HG03520 (cell line): ENCODE measurements at regions not wholly inside any gene's neighbourhood (a gene's known extent, or its start where the extent isn't known, plus 50 kb on each side); places are given as distances from the start of the nearest gene placed in this dataset.
"Not testable (repeated sequence)": the region's sequence is repeated elsewhere in the genome, so short reads cannot be mapped to it uniquely, and the experiment has no call there.

Experiments used
- ATAC-seq: cut with Tn5 transposase; IDR thresholded peaks from one replicate; pipeline ENCODE4 v1.9.1; 2021; ENCODE audit warnings: mild to moderate bottlenecking, moderate library complexity; ENCODE audit not compliant: unreplicated experiment

DNA sequence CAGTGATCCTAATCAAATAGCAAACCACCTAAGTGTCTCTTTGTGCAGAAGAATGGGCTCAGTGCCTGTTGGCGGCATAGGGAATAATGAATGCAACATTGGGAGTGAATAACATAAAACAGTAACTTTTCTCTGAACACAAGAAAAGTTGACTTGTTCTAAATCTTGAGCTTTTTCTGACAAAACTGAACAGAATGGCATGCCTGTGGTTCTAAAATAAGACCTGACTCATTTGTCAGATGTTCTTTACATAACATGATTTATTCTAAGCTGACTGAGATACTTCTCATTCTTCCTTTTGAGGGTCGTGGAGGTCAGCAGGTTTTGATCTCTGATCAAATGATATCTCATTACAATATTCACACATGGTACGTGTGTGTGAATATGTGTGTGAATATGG is 165.4 kb upstream of the WDR1 start:
- ATAC-seq: no peak

DNA sequence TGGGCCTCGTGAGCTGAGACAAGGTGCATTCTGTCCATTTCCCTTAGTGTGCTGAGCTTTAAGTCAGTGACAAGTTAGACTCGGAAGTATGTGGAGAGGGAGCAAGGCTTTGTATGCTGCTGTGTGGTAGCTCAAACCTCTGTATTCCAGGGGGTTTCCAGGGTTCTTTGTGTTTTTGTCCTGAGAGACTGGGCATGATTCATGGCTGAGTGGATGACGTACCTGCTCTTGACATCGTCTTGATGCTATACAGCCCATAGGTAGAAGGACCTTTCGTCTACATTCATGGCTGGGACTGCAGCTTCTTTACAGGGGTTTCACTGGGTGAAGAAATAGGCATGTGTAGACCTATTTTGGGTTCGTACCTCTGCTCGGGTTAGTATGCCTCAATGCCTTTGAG is 162.7 kb upstream of the WDR1 start:
- ATAC-seq: no peak

GRCh38 chr4:10278071-10278470 is 161.5 kb upstream of the WDR1 start:
- no peak for ATAC-seq

GRCh38 chr4:10276152-10276551 is 159.6 kb upstream of the WDR1 start:
- no peak for ATAC-seq

GRCh38 chr4:10275696-10276095 is 159.1 kb upstream of the WDR1 start:
- no peak for ATAC-seq

GRCh38 chr4:10273030-10273429 is 156.4 kb upstream of the WDR1 start:
- no peak for ATAC-seq

GRCh38 chr4:10272511-10272910 is 155.9 kb upstream of the WDR1 start:
- no peak for ATAC-seq

DNA sequence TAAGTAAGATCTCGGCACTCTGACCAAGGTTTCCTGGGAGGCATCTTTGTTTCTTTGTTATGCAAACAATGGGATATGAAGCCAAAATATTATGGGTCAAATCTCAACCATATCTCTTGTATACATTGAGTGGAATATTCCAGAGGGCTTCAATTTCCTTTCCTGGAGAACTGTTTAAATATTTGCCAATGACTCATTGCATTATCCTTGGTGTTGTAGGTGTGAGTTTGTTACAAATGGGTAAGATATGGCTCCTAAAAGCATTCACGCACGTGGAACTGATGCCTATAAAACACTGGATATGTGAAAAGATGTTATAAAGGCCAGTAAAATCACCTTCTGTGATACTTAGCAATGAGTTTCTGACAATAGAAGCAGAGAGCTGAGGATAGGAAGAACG is 150.5 kb upstream of the WDR1 start:
- ATAC-seq: no peak

GRCh38 chr4:10260777-10261176 is 144.2 kb upstream of the WDR1 start:
- no peak for ATAC-seq

- no peak for ATAC-seq
Measured at GRCh38 chr4:10259976-10260375, 143.4 kb upstream of the WDR1 start.

DNA sequence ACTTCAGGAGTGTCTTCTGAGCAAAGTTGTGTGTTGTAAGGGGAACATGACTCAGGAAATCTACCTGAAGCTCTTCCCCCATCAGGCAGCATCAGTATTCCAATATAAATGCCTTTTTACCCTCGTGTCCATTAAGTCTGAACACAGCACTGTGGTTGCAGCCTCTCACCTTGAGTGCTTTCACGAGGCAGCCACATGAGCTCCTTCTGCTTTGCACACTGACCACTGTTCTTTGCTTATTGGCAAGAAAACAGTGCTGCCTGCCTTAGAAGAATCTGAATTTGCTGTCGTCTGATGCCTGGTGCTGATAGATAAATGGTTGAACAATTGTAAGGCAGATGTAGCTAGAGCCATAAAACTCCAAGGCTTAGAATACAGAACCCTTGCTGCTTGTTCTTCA is 139.6 kb upstream of the WDR1 start:
- no peak for ATAC-seq

- ATAC-seq: no peak
Measured at GRCh38 chr4:10253765-10254164, 137.2 kb upstream of the WDR1 start.

DNA sequence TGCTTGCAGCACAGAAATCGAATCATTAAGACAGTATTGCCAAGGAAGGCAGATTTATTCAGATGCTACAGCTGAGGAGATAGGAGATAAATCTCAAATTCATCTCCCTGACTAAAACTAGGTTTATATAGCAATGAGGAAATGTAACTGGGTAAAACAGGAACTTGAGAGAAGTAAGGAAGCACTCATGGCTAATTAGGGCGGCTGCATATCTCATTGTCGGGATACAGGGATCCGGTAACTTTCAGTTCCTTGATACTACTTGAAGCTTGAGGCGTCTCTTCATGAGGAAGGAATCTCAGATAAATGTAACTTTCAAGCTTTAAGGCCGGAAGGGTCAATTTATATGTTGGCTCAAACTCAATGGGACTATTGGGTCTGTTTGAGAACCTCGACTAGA is 129.2 kb upstream of the WDR1 start:
- ATAC-seq: no peak

- ATAC-seq: no peak
Measured at GRCh38 chr4:10243856-10244255, 127.3 kb upstream of the WDR1 start.

DNA sequence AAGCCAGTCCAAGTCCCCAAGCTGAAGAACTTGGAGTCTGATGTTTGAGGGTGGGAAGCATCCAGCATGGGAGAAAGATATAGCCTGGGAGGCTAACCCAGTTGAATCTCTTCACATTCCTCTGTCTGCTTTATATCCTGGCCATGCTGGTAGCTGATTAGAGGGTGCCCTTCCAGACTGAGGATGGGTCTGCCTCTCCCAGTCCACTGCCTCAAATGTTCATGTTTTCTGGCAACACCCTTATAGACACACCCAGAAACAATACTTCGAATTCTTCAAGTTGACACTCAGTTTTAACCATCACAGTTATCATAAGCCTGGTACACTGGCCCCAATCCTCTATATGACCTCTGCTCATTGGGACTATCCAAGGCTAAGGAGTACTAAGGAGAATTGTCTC is 124.1 kb upstream of the WDR1 start:
- ATAC-seq: no peak

GRCh38 chr4:10239982-10240654 is 123.5 kb upstream of the WDR1 start:
- no peak for ATAC-seq

- no peak for ATAC-seq
Measured at GRCh38 chr4:10237131-10237530, 120.5 kb upstream of the WDR1 start.

- no peak for ATAC-seq
Measured at GRCh38 chr4:10232114-10232513, 115.5 kb upstream of the WDR1 start.

DNA sequence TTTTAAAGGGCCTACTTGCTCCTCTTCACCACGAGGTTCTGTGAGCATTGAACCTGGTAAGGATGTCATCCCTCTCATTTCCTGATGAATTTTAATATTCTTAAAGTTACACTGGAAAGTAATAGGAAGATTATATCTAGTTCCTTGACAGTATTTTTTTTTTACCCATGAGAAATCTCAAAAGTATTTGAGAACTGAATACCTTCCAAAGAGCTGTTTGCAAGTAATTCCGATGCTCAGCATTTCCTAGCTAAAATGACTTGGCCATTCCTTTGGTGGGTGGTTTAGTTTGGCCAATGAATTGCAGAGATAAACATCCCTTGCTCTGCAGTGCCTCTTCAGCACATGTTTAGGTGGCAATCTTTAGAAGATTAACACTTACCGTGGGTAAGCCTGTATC is 110.2 kb upstream of the WDR1 start:
- ATAC-seq: no peak

- ATAC-seq: no peak
Measured at GRCh38 chr4:10225096-10225495, 108.5 kb upstream of the WDR1 start.

- ATAC-seq: no peak
Measured at GRCh38 chr4:10223782-10224181, 107.2 kb upstream of the WDR1 start.

DNA sequence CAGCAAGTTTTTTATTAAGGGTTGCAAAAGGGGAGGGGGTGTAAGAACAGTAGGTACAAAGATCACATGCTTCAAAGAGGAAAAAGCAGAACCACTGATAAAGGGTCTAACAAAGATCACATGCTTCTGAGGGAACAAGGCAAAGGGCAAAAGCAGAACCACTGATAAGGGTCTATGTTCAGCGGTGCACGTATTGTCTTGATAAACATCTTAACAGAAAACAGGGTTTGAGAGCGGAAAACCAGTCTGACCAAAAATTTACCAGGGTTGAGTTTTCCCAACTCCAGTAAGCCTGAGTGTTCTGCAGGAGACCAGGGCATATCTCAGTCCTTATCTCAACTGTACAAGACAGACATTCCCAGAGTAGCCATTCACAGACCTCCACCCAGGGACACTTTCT is 96.9 kb upstream of the WDR1 start:
- ATAC-seq: not testable (repeated sequence)

DNA sequence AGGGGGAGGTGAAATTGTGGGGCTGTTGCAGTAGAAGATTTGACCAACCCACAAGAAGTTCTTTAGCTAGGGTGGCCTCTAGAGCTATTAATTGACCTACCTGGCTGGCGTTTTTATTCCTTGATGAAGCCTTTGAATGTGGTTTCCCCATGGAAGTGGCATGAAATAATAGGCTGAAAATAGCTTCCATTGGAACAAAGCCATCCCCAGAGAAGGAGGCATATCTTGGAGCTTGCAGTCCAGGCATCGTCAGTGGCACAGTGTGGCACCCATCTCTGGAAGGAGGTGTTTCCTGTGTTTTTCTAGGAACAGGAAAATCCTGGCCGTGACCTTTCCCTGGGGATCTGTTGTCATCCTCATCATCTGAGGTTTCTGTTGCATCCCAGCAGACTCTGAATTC is 96.3 kb upstream of the WDR1 start:
- no peak for ATAC-seq
